ENCODE measurements at regions not wholly inside any gene's neighbourhood (a gene's known extent, or its start where the extent isn't known, plus 50 kb on each side); places are given as distances from the start of the nearest gene placed in this dataset.

DNA sequence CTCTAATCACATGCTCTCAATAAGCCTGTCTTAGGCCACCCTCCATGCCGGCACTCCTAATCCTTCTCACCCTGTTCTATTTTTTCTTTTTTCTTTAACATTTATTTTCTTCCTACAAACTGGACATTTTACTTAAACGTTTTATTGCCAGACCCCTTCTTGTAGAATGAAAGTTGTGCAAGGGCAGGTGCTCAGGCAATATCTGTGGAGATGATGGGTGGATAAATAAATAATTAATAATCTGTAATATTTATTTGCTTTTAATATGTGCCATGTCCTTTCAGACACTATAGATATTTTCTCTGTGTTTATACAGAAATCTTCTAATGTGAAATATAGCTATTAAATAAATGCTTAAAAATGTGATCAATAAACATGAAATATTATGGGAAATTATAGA, 815.7 kb upstream of the MIR17HG start:
- H3K4me2 ChIP-seq (ENCODE audit: low read depth, low read length, poor library complexity, severe bottlenecking), result no peak overlapping the region
- no peak overlapping the region for H3K27ac ChIP-seq (ENCODE audit: low read depth, low read length)
- H3K9ac ChIP-seq (ENCODE audit: low read length), result no peak overlapping the region
- H3K9me3 ChIP-seq (ENCODE audit: insufficient read depth, low read length), result peaks cover 3% of the 10 kb centered on the region; the same call in 1 of the 2 replicates
- no peaks in the 10 kb centered on the region for H4K20me1 ChIP-seq (ENCODE audit: low read depth, low read length)
- TF ChIP-seq, protein P1, sequence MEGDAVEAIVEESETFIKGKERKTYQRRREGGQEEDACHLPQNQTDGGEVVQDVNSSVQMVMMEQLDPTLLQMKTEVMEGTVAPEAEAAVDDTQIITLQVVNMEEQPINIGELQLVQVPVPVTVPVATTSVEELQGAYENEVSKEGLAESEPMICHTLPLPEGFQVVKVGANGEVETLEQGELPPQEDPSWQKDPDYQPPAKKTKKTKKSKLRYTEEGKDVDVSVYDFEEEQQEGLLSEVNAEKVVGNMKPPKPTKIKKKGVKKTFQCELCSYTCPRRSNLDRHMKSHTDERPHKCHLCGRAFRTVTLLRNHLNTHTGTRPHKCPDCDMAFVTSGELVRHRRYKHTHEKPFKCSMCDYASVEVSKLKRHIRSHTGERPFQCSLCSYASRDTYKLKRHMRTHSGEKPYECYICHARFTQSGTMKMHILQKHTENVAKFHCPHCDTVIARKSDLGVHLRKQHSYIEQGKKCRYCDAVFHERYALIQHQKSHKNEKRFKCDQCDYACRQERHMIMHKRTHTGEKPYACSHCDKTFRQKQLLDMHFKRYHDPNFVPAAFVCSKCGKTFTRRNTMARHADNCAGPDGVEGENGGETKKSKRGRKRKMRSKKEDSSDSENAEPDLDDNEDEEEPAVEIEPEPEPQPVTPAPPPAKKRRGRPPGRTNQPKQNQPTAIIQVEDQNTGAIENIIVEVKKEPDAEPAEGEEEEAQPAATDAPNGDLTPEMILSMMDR (IDR thresholded peaks at IDR 0.05; ENCODE audit: insufficient read depth, low read length, poor library complexity, severe bottlenecking), result no peak
- TF ChIP-seq EZH2phosphoT487 (conservative IDR thresholded peaks at IDR 0.05; ENCODE audit: low read length), result no peak
- no peak overlapping the region for H2AFZ ChIP-seq (ENCODE audit: low read depth, low read length, severe bottlenecking)
- no peaks in the 10 kb centered on the region for H3F3A ChIP-seq (ENCODE audit: insufficient read depth)
- no peaks in the 10 kb centered on the region for H3K79me2 ChIP-seq (ENCODE audit: insufficient read depth, low read length)
- H3K36me3 ChIP-seq (ENCODE audit: low read length), result no peaks in the 10 kb centered on the region
- H3K4me3 ChIP-seq (ENCODE audit: insufficient read depth, low read length, poor library complexity, severe bottlenecking), result no peak overlapping the region
- no peaks in the 10 kb centered on the region for H3K9me2 ChIP-seq (replicated peaks; ENCODE audit: insufficient read depth, low read length)
- H3K27me3 ChIP-seq (ENCODE audit: low read length), result no peaks in the 10 kb centered on the region

DNA sequence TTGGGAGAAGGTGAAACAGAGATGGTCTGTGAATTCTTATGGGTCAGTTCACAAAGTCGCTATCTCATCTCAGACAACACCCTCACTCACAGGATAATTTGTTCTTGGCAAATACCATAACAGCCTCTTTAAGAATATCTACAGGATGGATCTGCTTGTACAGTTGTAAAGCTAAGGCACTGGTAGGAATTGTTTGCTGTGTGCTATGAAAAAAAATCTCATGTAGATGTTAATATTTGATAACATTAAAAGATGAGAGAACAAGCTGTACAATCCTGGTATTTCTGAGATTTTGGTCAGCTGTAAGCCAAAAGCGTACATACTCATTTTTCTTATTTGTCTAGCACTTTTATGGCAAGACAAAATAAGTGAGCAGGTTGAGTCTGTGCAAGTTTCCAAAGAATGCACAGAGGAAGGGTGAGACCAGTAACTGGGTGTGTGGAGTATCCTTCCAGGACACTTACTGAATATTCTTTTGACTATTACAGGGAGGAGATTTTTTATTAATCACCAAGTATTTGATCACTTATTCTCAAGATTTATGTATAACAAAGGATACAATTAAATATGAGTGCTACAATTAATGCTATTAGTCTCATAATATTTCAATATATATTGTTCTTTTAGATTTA, 814.5 kb upstream of the MIR17HG start:
- no peak overlapping the region for H2AFZ ChIP-seq (ENCODE audit: low read depth, low read length, severe bottlenecking)
- no peaks in the 10 kb centered on the region for H4K20me1 ChIP-seq (ENCODE audit: low read depth, low read length)
- no peaks in the 10 kb centered on the region for H3K36me3 ChIP-seq (ENCODE audit: low read length)
- H3F3A ChIP-seq (ENCODE audit: insufficient read depth), result no peaks in the 10 kb centered on the region
- TF ChIP-seq, protein P1 (IDR thresholded peaks at IDR 0.05; ENCODE audit: insufficient read depth, low read length, poor library complexity, severe bottlenecking), result no peak
- no peak for TF ChIP-seq EZH2phosphoT487 (conservative IDR thresholded peaks at IDR 0.05; ENCODE audit: low read length)
- H3K27me3 ChIP-seq (ENCODE audit: low read length), result no peaks in the 10 kb centered on the region
- peaks cover 3% of the 10 kb centered on the region; the same call in 1 of the 2 replicates for H3K9me3 ChIP-seq (ENCODE audit: insufficient read depth, low read length)
- no peak overlapping the region for H3K27ac ChIP-seq (ENCODE audit: low read depth, low read length)
- no peak overlapping the region for H3K9ac ChIP-seq (ENCODE audit: low read length)
- H3K4me3 ChIP-seq (ENCODE audit: insufficient read depth, low read length, poor library complexity, severe bottlenecking), result no peak overlapping the region
- H3K79me2 ChIP-seq (ENCODE audit: insufficient read depth, low read length), result no peaks in the 10 kb centered on the region
- no peak overlapping the region for H3K4me2 ChIP-seq (ENCODE audit: low read depth, low read length, poor library complexity, severe bottlenecking)
- no peaks in the 10 kb centered on the region for H3K9me2 ChIP-seq (replicated peaks; ENCODE audit: insufficient read depth, low read length)

DNA sequence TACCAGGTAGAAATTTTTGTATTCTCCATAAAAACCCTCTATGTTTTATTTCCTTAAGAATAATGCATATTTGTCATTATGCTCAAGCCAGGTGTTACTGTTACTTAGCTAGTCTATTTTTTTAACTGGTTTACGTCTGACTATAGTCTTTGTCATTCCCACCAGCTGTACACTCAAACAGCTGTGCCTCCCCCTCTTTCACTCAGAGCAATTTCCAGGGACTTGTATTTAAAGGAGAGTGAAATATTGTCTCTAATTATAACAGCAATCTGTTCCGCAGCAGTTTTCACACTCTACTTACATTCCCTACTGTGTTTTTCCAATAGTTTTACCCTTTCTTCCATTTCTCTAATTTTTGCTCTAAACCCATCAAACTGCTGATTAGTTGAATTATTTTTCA, 813.6 kb upstream of the MIR17HG start:
- Histone ChIP-seq H3K27ac (ENCODE audit: low read depth, low read length) (no peak overlapping the region), H3K36me3 (ENCODE audit: low read length) (no peaks in the 10 kb centered on the region), H2AFZ (ENCODE audit: low read depth, low read length, severe bottlenecking) (no peak overlapping the region), H3K4me3 (ENCODE audit: insufficient read depth, low read length, poor library complexity, severe bottlenecking) (no peak overlapping the region), H3K27me3 (ENCODE audit: low read length) (no peaks in the 10 kb centered on the region), H3K9me2 (replicated peaks; ENCODE audit: insufficient read depth, low read length) (no peaks in the 10 kb centered on the region), H3K4me2 (ENCODE audit: low read depth, low read length, poor library complexity, severe bottlenecking) (no peak overlapping the region), H4K20me1 (ENCODE audit: low read depth, low read length) (no peaks in the 10 kb centered on the region), H3K79me2 (ENCODE audit: insufficient read depth, low read length) (no peaks in the 10 kb centered on the region), H3F3A (ENCODE audit: insufficient read depth) (no peaks in the 10 kb centered on the region), H3K9me3 (ENCODE audit: insufficient read depth, low read length) (peaks cover 3% of the 10 kb centered on the region; the same call in 1 of the 2 replicates), H3K9ac (ENCODE audit: low read length) (no peak overlapping the region)
- TF ChIP-seq, protein P1 (IDR thresholded peaks at IDR 0.05; ENCODE audit: insufficient read depth, low read length, poor library complexity, severe bottlenecking), result no peak
- TF ChIP-seq EZH2phosphoT487 (conservative IDR thresholded peaks at IDR 0.05; ENCODE audit: low read length), result no peak
